ENCODE measurements at regions not wholly inside any gene's neighbourhood (a gene's known extent, or its start where the extent isn't known, plus 50 kb on each side); places are given as distances from the start of the nearest gene placed in this dataset.
"Not testable (repeated sequence)": the region's sequence is repeated elsewhere in the genome, so short reads cannot be mapped to it uniquely, and the experiment has no call there.

DNA sequence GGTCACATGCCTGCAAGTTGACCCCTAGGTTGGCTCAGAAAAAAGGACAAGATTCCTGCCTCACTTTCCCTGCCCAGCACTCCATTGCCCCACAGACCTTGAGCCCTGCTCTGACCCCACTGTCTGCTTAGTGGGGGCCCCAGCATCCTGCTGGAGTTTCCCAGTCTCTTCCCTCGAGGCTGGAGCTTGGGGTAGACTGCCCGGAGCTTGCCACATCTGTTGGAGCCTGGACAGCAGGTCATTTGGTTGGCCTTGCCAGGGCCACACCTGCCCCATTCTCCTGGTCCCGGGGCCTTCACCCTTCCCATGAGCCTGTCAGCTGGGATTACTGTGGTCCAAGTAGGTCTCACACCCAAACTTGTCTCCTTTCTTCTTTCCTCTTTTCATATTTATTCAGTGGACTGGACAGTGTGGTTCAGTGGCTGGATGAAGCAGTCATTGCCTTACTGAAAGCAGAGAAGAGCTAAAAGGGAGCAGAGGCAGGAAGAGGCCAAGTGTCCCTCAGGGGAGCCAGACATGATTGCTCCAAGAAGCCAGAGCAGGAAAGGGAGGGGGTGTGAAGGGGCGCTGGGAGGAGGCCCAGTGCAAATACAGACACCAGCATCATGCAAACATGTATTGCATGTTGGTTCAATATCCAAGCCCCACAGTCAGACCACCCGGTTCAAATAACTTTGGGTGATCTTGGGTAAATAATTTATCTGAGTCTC, 56.2 kb upstream of the CACUL1 start:
- H3K4me2 ChIP-seq (ENCODE audit: low read length), result no peak overlapping the region
- H2BK5ac ChIP-seq (ENCODE audit: low read depth, low read length, poor library complexity), result no peak overlapping the region
- H4K12ac ChIP-seq (ENCODE audit: low read depth, low read length), result no peak overlapping the region
- no peak overlapping the region for H2AFZ ChIP-seq (ENCODE audit: insufficient read depth, low read length, poor library complexity)
- no peak overlapping the region for H3K23ac ChIP-seq (ENCODE audit: low read length)
- no peaks in the 10 kb centered on the region for H3K79me1 ChIP-seq (ENCODE audit: low read length)
- no peaks in the 10 kb centered on the region for H3K27me3 ChIP-seq (ENCODE audit: insufficient read depth, low read length)
- H3K9me3 ChIP-seq (ENCODE audit: insufficient read depth, low read depth, low read length), result no peaks in the 10 kb centered on the region
- H3K4me3 ChIP-seq (ENCODE audit: low read depth, low read length), result no peak overlapping the region
- no peak overlapping the region for H4K91ac ChIP-seq (ENCODE audit: low read depth, low read length)
- no peak overlapping the region for H2AK5ac ChIP-seq (ENCODE audit: low read length)
- H3K4me1 ChIP-seq (ENCODE audit: control insufficient read depth in 1 of 2, insufficient read depth in 2 of 2, low read length in 2 of 2), result no peaks in the 10 kb centered on the region
- H3K4ac ChIP-seq (ENCODE audit: low read depth, low read length), result no peak overlapping the region
- H3K79me2 ChIP-seq (ENCODE audit: control insufficient read depth, insufficient read depth, low read length, poor library complexity), result no peaks in the 10 kb centered on the region
- no peaks in the 10 kb centered on the region for H3K36me3 ChIP-seq (ENCODE audit: control insufficient read depth in 1 of 2, insufficient read depth in 2 of 2, low read length in 2 of 2)
- no peak overlapping the region for H3K27ac ChIP-seq (ENCODE audit: low read depth, low read length)
- H3K14ac ChIP-seq (ENCODE audit: low read length), result no peak overlapping the region
- no peak overlapping the region for H4K8ac ChIP-seq (ENCODE audit: low read depth, low read length)
- DNase-seq, result no peak
- H3K9ac ChIP-seq (ENCODE audit: low read length), result no peak overlapping the region
- H3K18ac ChIP-seq (ENCODE audit: low read length), result no peak overlapping the region
- no CpG with 5 or more reads among the region's 5 CpGs for WGBS (ENCODE audit: extremely low coverage, insufficient coverage, insufficient read length)
- H2BK12ac ChIP-seq (ENCODE audit: low read length), result no peak overlapping the region
- H2BK120ac ChIP-seq (ENCODE audit: insufficient read depth, low read length, poor library complexity), result no peak overlapping the region

- H2BK5ac ChIP-seq (ENCODE audit: low read depth, low read length, poor library complexity), result no peak overlapping the region
- WGBS (ENCODE audit: extremely low coverage, insufficient coverage, insufficient read length), result no CpG with 5 or more reads among the region's 13 CpGs
Measured at GRCh38 chr10:118811675-118812392, 57.1 kb upstream of the CACUL1 start.

DNA sequence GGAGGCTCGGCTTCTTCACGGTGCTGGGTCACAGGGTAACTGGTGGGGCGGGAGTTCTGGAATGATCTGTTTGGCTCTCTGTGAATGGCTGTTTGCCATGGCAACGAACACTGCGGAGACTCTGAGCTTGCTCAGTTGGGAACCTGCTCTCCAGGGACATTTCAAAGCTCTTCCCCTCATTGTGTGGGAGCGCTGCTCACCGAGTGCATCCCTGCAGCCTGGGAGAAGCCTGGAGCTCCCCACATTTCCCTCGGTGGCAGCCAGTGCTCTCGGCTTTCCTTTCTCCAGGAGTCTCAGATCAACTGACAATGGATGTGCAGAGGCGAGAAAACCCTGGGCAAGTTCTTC, 57.6 kb upstream of the CACUL1 start:
- H3K23ac ChIP-seq (ENCODE audit: low read length), result no peak overlapping the region
- H3K4me3 ChIP-seq (ENCODE audit: low read depth, low read length), result no peak overlapping the region
- H3K9ac ChIP-seq (ENCODE audit: low read length), result no peak overlapping the region
- H3K79me1 ChIP-seq (ENCODE audit: low read length), result no peaks in the 10 kb centered on the region
- no peak overlapping the region for H3K4ac ChIP-seq (ENCODE audit: low read depth, low read length)
- H3K4me1 ChIP-seq (ENCODE audit: control insufficient read depth in 1 of 2, insufficient read depth in 2 of 2, low read length in 2 of 2), result no peaks in the 10 kb centered on the region
- H4K12ac ChIP-seq (ENCODE audit: low read depth, low read length), result no peak overlapping the region
- H3K14ac ChIP-seq (ENCODE audit: low read length), result no peak overlapping the region
- no peak overlapping the region for H4K91ac ChIP-seq (ENCODE audit: low read depth, low read length)
- no peaks in the 10 kb centered on the region for H3K9me3 ChIP-seq (ENCODE audit: insufficient read depth, low read depth, low read length)
- H3K36me3 ChIP-seq (ENCODE audit: control insufficient read depth in 1 of 2, insufficient read depth in 2 of 2, low read length in 2 of 2), result no peaks in the 10 kb centered on the region
- H4K8ac ChIP-seq (ENCODE audit: low read depth, low read length), result no peak overlapping the region
- no peak overlapping the region for H2AFZ ChIP-seq (ENCODE audit: insufficient read depth, low read length, poor library complexity)
- H3K27ac ChIP-seq (ENCODE audit: low read depth, low read length), result no peak overlapping the region
- H3K79me2 ChIP-seq (ENCODE audit: control insufficient read depth, insufficient read depth, low read length, poor library complexity), result no peaks in the 10 kb centered on the region
- no peak overlapping the region for H3K4me2 ChIP-seq (ENCODE audit: low read length)
- H2BK12ac ChIP-seq (ENCODE audit: low read length), result no peak overlapping the region
- no CpG with 5 or more reads among the region's 10 CpGs for WGBS (ENCODE audit: extremely low coverage, insufficient coverage, insufficient read length)
- no peak overlapping the region for H2BK5ac ChIP-seq (ENCODE audit: low read depth, low read length, poor library complexity)
- DNase-seq, result no peak
- no peak overlapping the region for H2AK5ac ChIP-seq (ENCODE audit: low read length)
- no peak overlapping the region for H3K18ac ChIP-seq (ENCODE audit: low read length)
- H2BK120ac ChIP-seq (ENCODE audit: insufficient read depth, low read length, poor library complexity), result no peak overlapping the region
- H3K27me3 ChIP-seq (ENCODE audit: insufficient read depth, low read length), result no peaks in the 10 kb centered on the region

More at GRCh38 chr10:118811675-118812392, 57.1 kb upstream of the CACUL1 start:
- no peak overlapping the region for H2AFZ ChIP-seq (ENCODE audit: insufficient read depth, low read length, poor library complexity)
- H3K79me2 ChIP-seq (ENCODE audit: control insufficient read depth, insufficient read depth, low read length, poor library complexity), result no peaks in the 10 kb centered on the region
- no peak overlapping the region for H3K14ac ChIP-seq (ENCODE audit: low read length)
- H2BK120ac ChIP-seq (ENCODE audit: insufficient read depth, low read length, poor library complexity), result no peak overlapping the region
- H3K27me3 ChIP-seq (ENCODE audit: insufficient read depth, low read length), result no peaks in the 10 kb centered on the region
- no peak overlapping the region for H3K4me3 ChIP-seq (ENCODE audit: low read depth, low read length)
- no peak overlapping the region for H3K27ac ChIP-seq (ENCODE audit: low read depth, low read length)
- H3K9me3 ChIP-seq (ENCODE audit: insufficient read depth, low read depth, low read length), result no peaks in the 10 kb centered on the region
- H3K36me3 ChIP-seq (ENCODE audit: control insufficient read depth in 1 of 2, insufficient read depth in 2 of 2, low read length in 2 of 2), result no peaks in the 10 kb centered on the region
- no peak for DNase-seq
- H2BK12ac ChIP-seq (ENCODE audit: low read length), result no peak overlapping the region
- no peak overlapping the region for H3K9ac ChIP-seq (ENCODE audit: low read length)
- H3K4ac ChIP-seq (ENCODE audit: low read depth, low read length), result no peak overlapping the region
- no peak overlapping the region for H3K18ac ChIP-seq (ENCODE audit: low read length)
- H3K23ac ChIP-seq (ENCODE audit: low read length), result no peak overlapping the region
- H4K12ac ChIP-seq (ENCODE audit: low read depth, low read length), result no peak overlapping the region
- H2AK5ac ChIP-seq (ENCODE audit: low read length), result no peak overlapping the region
- no peaks in the 10 kb centered on the region for H3K79me1 ChIP-seq (ENCODE audit: low read length)
- no peak overlapping the region for H4K8ac ChIP-seq (ENCODE audit: low read depth, low read length)
- H3K4me1 ChIP-seq (ENCODE audit: control insufficient read depth in 1 of 2, insufficient read depth in 2 of 2, low read length in 2 of 2), result no peaks in the 10 kb centered on the region
- no peak overlapping the region for H3K4me2 ChIP-seq (ENCODE audit: low read length)
- H4K91ac ChIP-seq (ENCODE audit: low read depth, low read length), result no peak overlapping the region

GRCh38 chr10:118813001-118813400, 58.2 kb upstream of the CACUL1 start:
- not testable (repeated sequence) for H4K8ac ChIP-seq (ENCODE audit: low read depth, low read length); H3K18ac ChIP-seq (ENCODE audit: low read length); H3K4me2 ChIP-seq (ENCODE audit: low read length); H3K23ac ChIP-seq (ENCODE audit: low read length); DNase-seq; H2BK12ac ChIP-seq (ENCODE audit: low read length); H3K27me3 ChIP-seq (ENCODE audit: insufficient read depth, low read length); H3K9me3 ChIP-seq (ENCODE audit: insufficient read depth, low read depth, low read length); H2BK120ac ChIP-seq (ENCODE audit: insufficient read depth, low read length, poor library complexity); H3K4me3 ChIP-seq (ENCODE audit: low read depth, low read length); H3K79me2 ChIP-seq (ENCODE audit: control insufficient read depth, insufficient read depth, low read length, poor library complexity); H3K36me3 ChIP-seq (ENCODE audit: control insufficient read depth in 1 of 2, insufficient read depth in 2 of 2, low read length in 2 of 2); H3K4ac ChIP-seq (ENCODE audit: low read depth, low read length); H2BK5ac ChIP-seq (ENCODE audit: low read depth, low read length, poor library complexity); H4K12ac ChIP-seq (ENCODE audit: low read depth, low read length); H4K91ac ChIP-seq (ENCODE audit: low read depth, low read length); H2AK5ac ChIP-seq (ENCODE audit: low read length); H2AFZ ChIP-seq (ENCODE audit: insufficient read depth, low read length, poor library complexity); H3K14ac ChIP-seq (ENCODE audit: low read length); H3K9ac ChIP-seq (ENCODE audit: low read length); H3K27ac ChIP-seq (ENCODE audit: low read depth, low read length); H3K79me1 ChIP-seq (ENCODE audit: low read length); H3K4me1 ChIP-seq (ENCODE audit: control insufficient read depth in 1 of 2, insufficient read depth in 2 of 2, low read length in 2 of 2)
- WGBS (ENCODE audit: extremely low coverage, insufficient coverage, insufficient read length), result no CpG with 5 or more reads among the region's 13 CpGs

All from trophoblast cell (in vitro differentiated cells and primary cell).